Right atrium auricular region (tissue), 2 donors: ENCODE measurements at regions not wholly inside any gene's neighbourhood (a gene's known extent, or its start where the extent isn't known, plus 50 kb on each side); places are given as distances from the start of the nearest gene placed in this dataset.

Experiments
- DNase-seq: peaks from one replicate; pipeline ENCODE4 v3.0.0-alpha.2; 2019; ENCODE audit warnings: low spot score
- H3K27ac ChIP-seq, 2 donors: fragments of 200-600 bp; sonication (generic); 1 replicate in 1 of 2; 2 replicates in 1 of 2; pipeline ENCODE4 v1.5.1; 2016 to 2019
- H3K27me3 ChIP-seq, 2 donors: fragments of 200-600 bp; sonication (generic); one replicate each; pipeline versions ENCODE4 v1.5.1 to v1.6.0; 2017 to 2019
- H3K36me3 ChIP-seq: fragments of 200-600 bp; sonication (generic); one replicate; pipeline ENCODE4 v1.5.1; 2016
- H3K4me1 ChIP-seq, 2 donors: fragments of 200-600 bp; sonication (generic); one replicate each; pipeline versions ENCODE4 v1.5.1 to v1.6.0; 2017 to 2019
- H3K4me3 ChIP-seq, 2 donors: fragments of 200-600 bp; sonication (generic); 1 replicate in 1 of 2; 2 replicates in 1 of 2; pipeline ENCODE4 v1.5.1; 2017 to 2019; ENCODE audit warnings: mild to moderate bottlenecking in 1 of 2, moderate library complexity in 1 of 2
- H3K9me3 ChIP-seq, 2 donors: fragments of 200-600 bp; sonication (generic); one replicate each; pipeline ENCODE4 v1.5.1; 2019
- CTCF ChIP-seq, 2 donors: fragments of 200-600 bp; sonication (generic); IDR thresholded peaks; one replicate each; pipeline ENCODE4 v1.5.1; 2019; ENCODE audit warnings: antibody characterized with exemption in 2 of 2

DNA sequence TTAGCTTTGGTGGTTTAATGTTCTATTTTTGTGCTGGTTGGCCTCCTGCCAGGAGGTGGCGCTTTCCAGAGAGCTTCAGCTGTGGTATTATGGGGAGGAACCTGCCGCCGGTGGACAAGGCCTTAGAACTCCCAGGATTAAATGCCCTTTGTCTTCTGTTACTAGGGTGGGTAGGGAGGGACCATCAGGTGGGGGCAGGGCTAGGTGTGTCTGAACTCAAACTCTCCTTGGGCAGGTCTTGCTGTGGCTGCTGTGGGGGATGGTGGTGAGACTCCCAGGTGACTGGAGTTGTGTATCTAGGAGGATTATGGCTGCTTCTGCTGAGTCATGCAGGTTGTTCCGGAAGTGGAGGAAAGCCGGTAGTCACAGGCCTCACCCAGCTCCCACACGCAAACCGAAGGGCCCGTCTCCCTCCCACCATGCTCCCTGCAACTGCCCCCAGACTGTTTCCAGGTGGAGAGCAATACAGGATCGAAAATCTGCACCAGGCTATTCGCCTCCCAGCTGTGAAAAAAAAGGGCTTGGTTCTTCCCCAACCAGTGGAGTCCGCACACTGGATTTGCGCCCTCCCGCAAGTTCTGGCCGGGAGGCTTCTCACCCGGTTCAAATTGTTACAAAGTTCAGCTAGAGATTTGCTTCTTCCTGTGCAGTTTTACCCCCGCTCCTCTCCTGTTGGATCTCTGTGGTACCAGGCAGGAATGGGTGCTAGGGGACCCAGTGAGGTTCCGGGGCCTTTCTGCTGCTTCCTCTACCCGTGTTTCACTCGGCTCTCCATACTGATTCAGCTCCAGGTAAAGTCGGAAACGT lies 220.5 kb downstream of the CENPF start:
- no peaks in the 10 kb centered on the region for H3K27me3 ChIP-seq
- H3K9me3 ChIP-seq = peaks cover 0 to 8% of the 10 kb centered on the region in 2 donors
- no peaks in the 10 kb centered on the region for H3K4me1 ChIP-seq
- DNase-seq = no peak
- no peak overlapping the region for H3K27ac ChIP-seq
- TF ChIP-seq CTCF (IDR thresholded peaks at IDR 0.05) = no peak
- no peak overlapping the region for H3K4me3 ChIP-seq
- H3K36me3 ChIP-seq = no peaks in the 10 kb centered on the region

GRCh38 chr1:214824763-214825162 lies 221.8 kb downstream of the CENPF start:
- no peaks in the 10 kb centered on the region for H3K36me3 ChIP-seq
- DNase-seq = no peak
- TF ChIP-seq CTCF (IDR thresholded peaks at IDR 0.05) = no peak
- no peak overlapping the region for H3K27ac ChIP-seq
- no peak overlapping the region for H3K4me3 ChIP-seq
- H3K4me1 ChIP-seq = no peaks in the 10 kb centered on the region
- H3K9me3 ChIP-seq = peaks cover 0 to 11% of the 10 kb centered on the region in 2 donors
- H3K27me3 ChIP-seq = no peaks in the 10 kb centered on the region

DNA sequence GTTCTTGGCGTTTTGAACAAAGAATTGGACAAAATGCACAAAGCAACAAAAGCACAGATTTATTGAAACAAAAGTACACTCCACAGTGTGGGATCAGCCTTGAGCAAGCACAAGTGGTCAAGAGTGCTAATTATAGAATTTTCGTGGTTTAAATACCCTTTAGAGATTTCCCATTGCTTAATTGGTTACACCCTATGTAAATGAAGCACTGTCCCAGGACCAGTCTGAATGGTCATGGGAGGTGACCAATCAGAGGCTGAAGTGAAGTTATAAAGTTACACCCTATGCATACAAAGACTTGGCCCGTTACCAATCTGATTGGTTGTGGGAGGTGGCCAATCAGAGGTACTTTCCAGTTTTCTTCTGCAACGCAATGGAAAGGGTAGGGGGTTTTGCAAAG lies 223.6 kb downstream of the CENPF start:
- TF ChIP-seq CTCF (IDR thresholded peaks at IDR 0.05) = no peak
- no peaks in the 10 kb centered on the region for H3K36me3 ChIP-seq
- H3K4me3 ChIP-seq = no peak overlapping the region
- no peaks in the 10 kb centered on the region for H3K27me3 ChIP-seq
- H3K9me3 ChIP-seq = peaks cover 0 to 11% of the 10 kb centered on the region in 2 donors
- H3K27ac ChIP-seq = no peak overlapping the region
- no peak for DNase-seq
- H3K4me1 ChIP-seq = no peaks in the 10 kb centered on the region

DNA sequence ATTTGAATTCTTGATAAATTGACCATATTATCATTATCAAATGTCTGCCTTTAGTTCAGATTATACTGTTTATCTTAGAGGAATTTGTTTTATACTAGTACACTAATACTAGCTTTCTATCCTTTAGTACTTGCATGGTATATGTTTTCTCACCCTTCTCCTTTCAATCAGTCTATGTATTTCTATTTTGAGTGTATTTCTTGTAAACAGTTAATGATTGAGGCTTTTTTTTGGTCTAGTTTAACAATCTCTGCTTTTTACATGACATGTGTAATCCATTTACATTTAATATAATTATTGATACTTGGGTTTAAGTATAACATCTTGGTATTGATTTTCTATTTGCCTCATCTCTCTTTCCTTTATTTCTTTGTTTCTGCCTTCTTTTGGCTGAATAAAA lies 224.9 kb downstream of the CENPF start:
- no peak overlapping the region for H3K4me3 ChIP-seq
- no peaks in the 10 kb centered on the region for H3K27me3 ChIP-seq
- H3K4me1 ChIP-seq = no peaks in the 10 kb centered on the region
- peaks cover 0 to 11% of the 10 kb centered on the region in 2 donors for H3K9me3 ChIP-seq
- TF ChIP-seq CTCF (IDR thresholded peaks at IDR 0.05) = no peak
- H3K27ac ChIP-seq = no peak overlapping the region
- no peaks in the 10 kb centered on the region for H3K36me3 ChIP-seq
- no peak for DNase-seq

DNA sequence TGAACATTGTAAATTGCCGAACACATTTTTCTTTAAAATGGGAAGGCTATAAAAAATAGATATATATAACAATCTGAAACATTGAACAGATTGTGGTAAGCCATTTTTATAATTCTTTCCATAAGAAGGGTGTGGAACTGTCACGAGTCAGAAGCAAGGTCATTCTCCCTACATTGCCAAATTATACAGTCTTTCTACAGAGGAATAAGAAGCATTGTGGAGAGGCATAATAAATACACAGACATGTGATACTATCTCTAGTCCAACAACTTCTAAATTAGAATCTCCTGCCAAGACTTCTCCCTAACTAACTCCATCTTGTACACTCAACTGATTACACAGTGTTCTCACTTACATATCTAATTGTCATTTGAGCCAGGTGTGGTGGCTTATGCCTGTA lies 227.9 kb downstream of the CENPF start:
- Histone ChIP-seq H3K27me3 (no peaks in the 10 kb centered on the region), H3K9me3 (peaks cover 0 to 11% of the 10 kb centered on the region in 2 donors), H3K27ac (no peak overlapping the region), H3K4me3 (no peak overlapping the region), H3K36me3 (no peaks in the 10 kb centered on the region), H3K4me1 (no peaks in the 10 kb centered on the region)
- DNase-seq = no peak
- TF ChIP-seq CTCF (IDR thresholded peaks at IDR 0.05) = no peak

DNA sequence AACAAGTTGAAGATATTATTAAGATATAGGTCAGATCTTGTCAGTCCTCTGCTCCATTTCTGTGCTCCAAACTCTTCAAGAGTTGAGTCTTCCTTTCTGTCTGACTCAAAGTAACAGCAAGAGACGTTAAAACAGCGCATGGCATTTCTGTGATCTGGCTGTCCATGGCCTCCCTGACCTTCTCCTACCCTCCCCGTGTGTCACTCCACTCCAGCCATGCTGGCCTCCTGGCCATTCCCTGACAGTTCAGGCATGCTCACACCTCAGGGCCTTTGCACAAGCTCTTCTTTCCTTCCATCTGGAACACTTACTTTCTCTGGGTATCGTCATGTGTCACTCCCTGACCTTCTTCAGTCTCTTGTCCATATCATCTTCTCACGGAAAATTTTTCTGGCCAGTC lies 229.0 kb downstream of the CENPF start:
- H3K9me3 ChIP-seq = peaks cover 0 to 11% of the 10 kb centered on the region in 2 donors
- no peak overlapping the region for H3K4me3 ChIP-seq
- H3K4me1 ChIP-seq = no peaks in the 10 kb centered on the region
- H3K36me3 ChIP-seq = no peaks in the 10 kb centered on the region
- DNase-seq = no peak
- H3K27me3 ChIP-seq = no peaks in the 10 kb centered on the region
- TF ChIP-seq CTCF (IDR thresholded peaks at IDR 0.05) = no peak
- no peak overlapping the region for H3K27ac ChIP-seq
